DOHH2 (cell line): ENCODE measurements at regions not wholly inside any gene's neighbourhood (a gene's known extent, or its start where the extent isn't known, plus 50 kb on each side); places are given as distances from the start of the nearest gene placed in this dataset.

Source experiments
- H3F3A ChIP-seq: fragments of 200-600 bp; sonication (generic), shearing (Covaris generic); 2 replicates; pipeline ENCODE4 v1.6.0; 2016; ENCODE audit warnings: antibody characterized with exemption, mild to moderate bottlenecking; ENCODE audit not compliant: control insufficient read depth, insufficient read depth
- H3K27ac ChIP-seq: fragments of 200-600 bp; sonication (generic); 2 replicates; pipeline ENCODE4 v1.5.1; 2014; ENCODE audit warnings: low read depth, mild to moderate bottlenecking, low read length, moderate library complexity
- H3K27me3 ChIP-seq: fragments of 200-600 bp; sonication (generic); 2 replicates; pipeline ENCODE4 v1.6.1; 2014; ENCODE audit warnings: mild to moderate bottlenecking, low read length, mixed read lengths; ENCODE audit not compliant: control insufficient read depth
- H3K36me3 ChIP-seq: fragments of 200-600 bp; sonication (generic); 2 replicates; pipeline ENCODE4 v1.6.1; 2014; ENCODE audit warnings: mild to moderate bottlenecking, low read length, moderate library complexity, mixed read lengths; ENCODE audit not compliant: control insufficient read depth
- H3K4me1 ChIP-seq: fragments of 200-600 bp; sonication (generic); 2 replicates; pipeline ENCODE4 v1.6.1; 2014; ENCODE audit warnings: mild to moderate bottlenecking, low read length, mixed read lengths; ENCODE audit not compliant: control insufficient read depth
- H3K4me2 ChIP-seq: fragments of 200-600 bp; sonication (generic); 2 replicates; pipeline ENCODE4 v1.6.0; 2014; ENCODE audit warnings: mild to moderate bottlenecking, low read length, moderate library complexity
- H3K4me3 ChIP-seq: fragments of 200-600 bp; sonication (generic); 2 replicates; pipeline ENCODE4 v1.5.1; 2014; ENCODE audit warnings: mild to moderate bottlenecking, low read length, mixed read lengths
- H3K79me2 ChIP-seq: fragments of 200-600 bp; sonication (generic); 2 replicates; pipeline ENCODE4 v1.6.1; 2014; ENCODE audit warnings: mild to moderate bottlenecking, low read length, mixed read lengths; ENCODE audit not compliant: control insufficient read depth
- H3K9me2 ChIP-seq: fragments of 200-600 bp; sonication (generic); replicated peaks from 2 replicates; pipeline ENCODE4 v1.6.1; 2014; ENCODE audit warnings: mild to moderate bottlenecking, low read length, mixed read lengths; ENCODE audit not compliant: control insufficient read depth
- H3K9me3 ChIP-seq: fragments of 200-600 bp; sonication (generic); 2 replicates; pipeline ENCODE4 v1.6.1; 2014; ENCODE audit warnings: antibody characterized with exemption, low read length, mixed read lengths; ENCODE audit not compliant: control insufficient read depth, insufficient read depth
- H4K20me1 ChIP-seq: fragments of 200-600 bp; sonication (generic); 2 replicates; pipeline ENCODE4 v1.6.0; 2014; ENCODE audit warnings: low read depth, mild to moderate bottlenecking, antibody characterized with exemption, low read length, moderate library complexity; ENCODE audit not compliant: control insufficient read depth, insufficient read depth
- CTCF ChIP-seq: fragments of 200-600 bp; sonication (generic); IDR thresholded peaks from one replicate; pipeline ENCODE4 v1.5.1; 2014; ENCODE audit warnings: antibody characterized with exemption, mild to moderate bottlenecking, low read depth, low read length; ENCODE audit not compliant: poor library complexity, severe bottlenecking
- EZH2phosphoT487 ChIP-seq: fragments of 200-600 bp; sonication (generic); IDR thresholded peaks from 2 replicates; pipeline ENCODE4 v1.6.1; 2017; ENCODE audit warnings: borderline replicate concordance, mild to moderate bottlenecking, antibody characterized with exemption, low read length, moderate library complexity, mixed read lengths

DNA sequence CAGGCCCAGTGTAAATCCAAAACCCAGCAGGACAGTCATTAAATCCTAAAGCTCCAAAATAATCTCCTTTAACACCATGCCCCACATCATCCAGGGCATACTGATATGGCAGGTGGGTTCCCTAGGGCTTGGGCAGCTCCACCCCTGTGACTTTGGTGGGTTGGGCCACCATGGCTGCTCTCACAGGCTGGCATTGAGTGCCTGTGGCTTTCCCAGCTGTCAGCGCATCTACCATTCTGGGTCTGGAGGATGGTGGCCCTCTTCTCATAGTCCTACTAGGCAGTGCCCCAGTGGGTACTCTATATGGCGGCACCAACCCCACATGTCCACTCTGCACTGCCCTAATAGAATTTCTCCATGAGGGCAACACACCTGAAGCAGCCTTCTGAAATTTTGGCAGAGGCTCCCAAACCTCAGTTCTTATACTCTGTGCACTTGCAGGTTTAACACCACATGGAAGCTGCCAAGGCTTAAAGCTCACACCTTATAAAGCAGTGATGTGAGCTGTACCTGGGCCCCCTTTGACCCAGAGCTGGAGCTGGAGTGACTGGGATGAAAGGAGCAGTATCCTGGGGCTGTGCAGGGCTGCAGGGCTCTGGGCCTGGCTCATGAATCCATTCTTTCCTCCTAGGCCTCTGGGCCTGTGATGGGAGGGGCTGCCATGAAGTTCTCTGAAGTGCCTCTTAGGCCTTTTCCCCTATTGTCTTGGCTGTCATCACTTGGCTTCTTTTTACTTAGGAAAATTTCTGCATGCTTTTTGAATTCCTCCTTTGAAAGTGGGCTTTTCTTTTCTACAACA, 765.5 kb upstream of the EPHA7 start:
- Histone ChIP-seq H3K4me3 (no peak overlapping the region), H4K20me1 (no peaks in the 10 kb centered on the region), H3K27me3 (no peaks in the 10 kb centered on the region), H3K4me2 (no peak overlapping the region), H3K9me3 (no peaks in the 10 kb centered on the region), H3K79me2 (no peaks in the 10 kb centered on the region), H3K9me2 (no peaks in the 10 kb centered on the region), H3F3A (no peaks in the 10 kb centered on the region), H3K36me3 (no peaks in the 10 kb centered on the region), H3K4me1 (no peaks in the 10 kb centered on the region), H3K27ac (no peak overlapping the region)
- TF ChIP-seq EZH2phosphoT487 (no peak), CTCF (no peak)

GRCh38 chr6:94177429-94177828, 758.1 kb upstream of the EPHA7 start:
- Histone ChIP-seq H3K9me3 (no peaks in the 10 kb centered on the region; the same call in 1 of the 2 replicates), H3F3A (no peaks in the 10 kb centered on the region), H3K4me1 (no peaks in the 10 kb centered on the region), H3K4me3 (no peak overlapping the region), H3K27ac (no peak overlapping the region), H3K79me2 (no peaks in the 10 kb centered on the region), H3K4me2 (no peak overlapping the region), H3K9me2 (no peaks in the 10 kb centered on the region), H3K36me3 (no peaks in the 10 kb centered on the region), H4K20me1 (no peaks in the 10 kb centered on the region), H3K27me3 (no peaks in the 10 kb centered on the region)
- TF ChIP-seq CTCF: no peak

DNA sequence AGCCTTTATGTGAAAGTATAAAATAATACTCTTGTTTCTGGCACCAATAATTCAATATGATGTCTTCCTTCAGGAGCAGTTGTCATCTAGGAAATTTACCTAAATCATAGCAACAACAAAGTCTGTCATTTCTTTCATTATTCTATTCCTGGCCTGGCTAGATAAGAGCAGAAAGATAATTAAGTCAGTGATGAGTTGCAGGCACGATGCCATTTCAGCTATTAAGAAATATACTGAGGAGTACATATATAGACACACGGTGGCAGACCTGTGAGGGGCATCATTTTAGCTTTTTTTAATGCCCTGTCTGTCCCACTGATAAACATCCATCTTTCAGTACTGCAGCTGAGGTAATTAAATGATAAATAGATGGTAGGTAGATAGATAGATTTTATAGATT, 756.1 kb upstream of the EPHA7 start:
- no peaks in the 10 kb centered on the region for H3K79me2 ChIP-seq
- TF ChIP-seq CTCF: no peak
- TF ChIP-seq EZH2phosphoT487: no peak
- no peak overlapping the region for H3K4me2 ChIP-seq
- H3K9me3 ChIP-seq: no peaks in the 10 kb centered on the region; the same call in 1 of the 2 replicates
- no peak overlapping the region for H3K4me3 ChIP-seq
- no peaks in the 10 kb centered on the region for H3F3A ChIP-seq
- no peak overlapping the region for H3K27ac ChIP-seq
- H4K20me1 ChIP-seq: no peaks in the 10 kb centered on the region
- H3K27me3 ChIP-seq: no peaks in the 10 kb centered on the region
- H3K9me2 ChIP-seq: no peaks in the 10 kb centered on the region
- no peaks in the 10 kb centered on the region for H3K36me3 ChIP-seq
- no peaks in the 10 kb centered on the region for H3K4me1 ChIP-seq
